NCI-H82 treated with DMSO at 0.1 percent for 48 hours (cell line): ENCODE measurements at regions not wholly inside any gene's neighbourhood (a gene's known extent, or its start where the extent isn't known, plus 50 kb on each side); places are given as distances from the start of the nearest gene placed in this dataset.

Experiments
- DNase-seq: peaks from one replicate; lab custom pipeline; 2025; ENCODE audit not compliant: unreplicated experiment; lab: John Stamatoyannopoulos, UW

- no peak for DNase-seq
Measured at GRCh38 chr14:87014856-87015255, 978.1 kb downstream of the GALC start.

DNA sequence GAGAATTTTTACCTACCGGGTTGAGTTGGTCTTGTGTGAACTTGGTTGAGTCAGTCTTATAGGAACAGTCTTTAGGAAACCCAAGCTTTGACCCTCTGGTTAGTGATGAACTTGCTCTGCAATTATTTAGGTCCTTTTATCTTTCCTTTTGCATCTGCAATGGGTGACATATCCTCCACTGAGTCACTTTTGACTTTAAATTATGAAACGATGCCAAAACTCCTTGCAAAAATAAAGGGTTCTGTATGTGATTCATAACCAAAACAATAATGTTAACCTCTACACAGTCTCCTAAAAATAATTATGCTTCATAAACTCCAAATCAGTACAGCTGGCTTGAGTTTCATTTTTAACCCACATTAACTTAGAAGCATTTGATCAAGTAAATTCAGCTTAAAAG lies 979.4 kb downstream of the GALC start:
- no peak for DNase-seq

- no peak for DNase-seq
Measured at GRCh38 chr14:87008965-87009364, 984.0 kb downstream of the GALC start.

- no peak for DNase-seq
Measured at GRCh38 chr14:87005280-87005679, 987.7 kb downstream of the GALC start.

DNA sequence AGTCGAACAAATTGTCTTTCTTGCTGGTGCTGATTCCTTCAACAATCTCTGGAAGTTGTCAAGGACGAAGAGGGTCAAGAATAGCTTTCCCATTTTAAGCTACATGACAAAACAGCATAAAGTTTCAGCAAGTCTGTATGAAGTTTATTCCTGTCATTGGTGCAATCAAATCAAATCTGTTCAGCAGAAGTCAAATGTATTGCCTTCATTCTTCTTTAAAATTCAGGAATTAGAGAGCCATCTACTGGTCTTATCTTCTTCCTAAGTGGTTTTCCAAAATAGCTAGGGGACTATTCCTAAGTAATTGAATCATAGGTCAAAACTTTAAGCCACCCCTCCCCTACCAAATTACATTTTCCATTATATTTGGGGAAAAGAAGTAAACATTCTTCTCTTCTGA lies 990.2 kb downstream of the GALC start:
- peak; percentile 18 for DNase-seq

DNA sequence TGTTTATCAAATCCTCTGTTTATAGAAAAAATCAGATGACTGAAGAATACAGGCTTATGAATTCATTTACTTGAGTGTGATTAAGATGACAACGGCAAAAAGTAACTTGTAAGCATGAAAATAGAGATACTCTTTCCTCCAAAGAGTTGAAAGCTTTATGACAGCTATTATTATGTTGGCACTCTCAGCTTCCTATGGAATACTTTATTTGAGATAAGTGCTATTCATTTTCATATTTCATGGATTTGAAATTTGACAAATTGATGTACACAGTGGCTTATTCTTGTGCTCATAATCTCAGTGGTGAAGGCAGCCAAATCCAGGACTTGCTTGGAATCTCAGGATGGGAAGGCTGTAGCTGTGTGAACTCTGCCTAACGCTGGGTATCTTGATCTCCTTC lies 991.6 kb downstream of the GALC start:
- no peak for DNase-seq

- peak; percentile 87 for DNase-seq
Measured at GRCh38 chr14:87000081-87000480, 992.9 kb downstream of the GALC start.

- no peak for DNase-seq
Measured at GRCh38 chr14:86999036-86999435, 993.9 kb downstream of the GALC start.

- DNase-seq, result no peak
Measured at GRCh38 chr14:86997271-86997670, 995.7 kb downstream of the GALC start.

DNA sequence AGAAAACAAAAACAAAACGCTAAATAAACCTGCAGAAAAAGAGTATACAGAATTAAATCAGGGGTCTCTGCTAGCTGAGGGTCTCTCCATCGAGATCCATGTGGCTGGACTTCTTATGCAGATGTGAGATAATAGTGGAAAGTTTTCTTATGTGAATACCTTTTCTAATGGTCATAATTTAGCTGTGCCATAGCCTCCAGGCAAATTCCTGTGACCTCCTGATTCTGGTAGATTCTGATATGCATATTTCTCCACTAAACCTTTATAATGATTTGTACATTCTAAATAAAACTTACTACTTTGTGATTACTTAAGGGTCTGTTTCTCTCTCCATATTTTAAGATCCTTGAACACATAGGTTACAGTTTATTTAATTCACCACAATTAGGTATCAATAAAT lies 1002.6 kb downstream of the GALC start:
- no peak for DNase-seq

- DNase-seq, result no peak
Measured at GRCh38 chr14:86989285-86989684, 1003.7 kb downstream of the GALC start.

GRCh38 chr14:86987966-86988365 lies 1005.0 kb downstream of the GALC start:
- no peak for DNase-seq

- DNase-seq, result no peak
Measured at GRCh38 chr14:86973177-86973576, 1019.8 kb downstream of the GALC start.

- no peak for DNase-seq
Measured at GRCh38 chr14:86971292-86971691, 1021.7 kb downstream of the GALC start.

- no peak for DNase-seq
Measured at GRCh38 chr14:86961106-86961716, 1031.8 kb downstream of the GALC start.

- no peak for DNase-seq
Measured at GRCh38 chr14:86955771-86956354, 1037.1 kb downstream of the GALC start.

GRCh38 chr14:86954623-86955022 lies 1038.4 kb downstream of the GALC start:
- DNase-seq, result no peak

DNA sequence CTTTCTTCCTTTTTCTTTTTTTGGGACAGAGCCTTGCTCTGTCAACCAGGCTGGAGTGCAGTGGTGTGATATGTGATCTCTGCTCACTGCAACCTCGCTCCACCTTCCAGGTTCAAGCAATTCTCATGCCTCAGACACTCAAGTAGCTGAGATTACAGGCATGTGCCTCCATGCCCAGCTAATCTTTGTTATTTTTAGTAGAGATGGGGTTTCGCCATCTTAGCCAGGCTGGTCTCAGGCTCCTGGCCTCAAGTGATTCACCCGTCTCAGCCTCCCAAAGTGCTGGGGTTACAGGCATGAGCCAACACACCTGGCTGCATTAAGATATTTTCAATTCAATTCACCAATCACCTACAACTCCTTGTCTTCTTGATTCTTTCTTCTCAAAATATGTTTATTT lies 1046.5 kb downstream of the GALC start:
- DNase-seq, result no peak

DNA sequence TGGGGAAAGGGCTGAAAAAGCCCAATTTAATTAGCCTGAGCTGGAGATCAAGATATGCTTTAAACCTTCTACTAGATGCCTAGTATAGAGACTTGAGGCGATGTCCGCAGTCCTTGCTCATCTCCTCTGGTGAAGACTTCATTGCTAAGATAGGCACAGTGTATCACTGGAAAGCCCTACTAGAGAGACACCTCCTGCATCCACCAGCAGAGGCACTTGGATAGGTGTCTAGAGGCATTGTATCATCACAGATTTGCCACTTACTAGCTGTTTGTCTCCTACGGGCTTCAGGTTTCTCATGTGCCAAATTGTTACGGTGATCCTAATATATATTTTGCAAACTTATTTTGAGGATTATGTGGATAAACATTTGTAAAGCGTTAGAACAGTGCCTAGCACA lies 1048.5 kb downstream of the GALC start:
- no peak for DNase-seq

DNA sequence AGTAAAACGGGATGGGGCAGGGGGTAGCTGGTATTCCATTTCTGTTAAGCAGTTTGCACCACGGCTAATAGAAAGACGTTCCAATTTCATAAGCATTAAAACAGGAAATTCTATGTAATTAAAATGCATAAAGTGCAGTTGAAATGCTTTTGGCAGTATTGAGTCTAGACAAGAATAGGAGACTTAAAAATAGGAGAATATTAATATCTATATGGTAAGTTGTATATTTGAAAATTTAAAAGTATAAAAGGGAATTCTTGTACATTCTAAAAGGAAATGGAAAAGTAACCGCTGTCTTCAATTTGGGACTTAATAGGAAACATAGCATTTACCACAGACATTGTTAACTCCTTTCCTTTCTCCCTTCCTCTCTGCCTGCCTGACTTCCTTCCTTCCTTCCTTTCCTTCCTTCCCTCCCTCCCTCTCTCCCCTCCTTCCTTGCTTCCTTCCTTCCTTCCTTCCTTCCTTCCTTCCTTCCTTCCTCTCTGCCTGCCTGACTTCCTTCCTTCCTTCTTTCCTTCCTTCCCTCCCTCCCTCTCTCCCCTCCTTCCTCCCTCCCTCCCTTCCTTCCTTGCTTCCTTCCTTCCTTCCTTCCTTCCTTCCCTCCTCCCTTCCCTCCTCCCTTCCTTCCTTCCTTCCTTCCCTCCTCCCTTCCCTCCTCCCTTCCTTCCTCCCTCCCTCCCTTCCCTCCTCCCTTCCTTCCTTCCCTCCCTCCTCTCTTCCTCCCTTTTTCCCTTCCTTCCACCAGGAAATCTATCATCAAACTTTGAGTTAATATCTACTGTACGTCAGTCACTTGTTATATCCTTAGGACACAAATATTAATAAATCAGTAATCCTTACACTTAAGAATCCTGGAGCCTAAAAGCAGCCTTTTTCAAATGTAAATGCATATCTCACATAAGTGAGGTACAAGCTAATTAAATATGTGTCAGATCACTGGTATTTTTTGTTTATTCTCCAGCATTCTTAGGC lies 1049.3 kb downstream of the GALC start:
- DNase-seq, result no peak

DNA sequence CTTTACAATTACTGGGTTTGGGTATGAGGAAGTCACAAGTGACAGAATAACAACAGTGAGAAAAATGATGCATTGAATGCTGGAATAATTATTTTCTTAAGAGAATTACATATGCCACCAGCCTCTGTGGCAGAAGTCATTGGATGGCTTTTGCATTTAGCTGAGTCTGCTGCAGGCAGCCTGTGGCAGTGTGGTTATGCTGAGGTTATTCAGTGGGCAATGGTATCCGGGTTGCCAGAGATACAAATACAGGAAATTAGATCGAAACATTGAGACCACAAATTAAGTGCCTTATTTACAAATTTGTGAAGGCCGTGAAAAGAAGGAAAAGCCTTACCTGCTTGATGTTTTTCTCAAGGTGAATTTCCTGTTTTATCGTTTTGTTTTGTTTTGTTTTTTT lies 1050.0 kb downstream of the GALC start:
- DNase-seq, result no peak

DNA sequence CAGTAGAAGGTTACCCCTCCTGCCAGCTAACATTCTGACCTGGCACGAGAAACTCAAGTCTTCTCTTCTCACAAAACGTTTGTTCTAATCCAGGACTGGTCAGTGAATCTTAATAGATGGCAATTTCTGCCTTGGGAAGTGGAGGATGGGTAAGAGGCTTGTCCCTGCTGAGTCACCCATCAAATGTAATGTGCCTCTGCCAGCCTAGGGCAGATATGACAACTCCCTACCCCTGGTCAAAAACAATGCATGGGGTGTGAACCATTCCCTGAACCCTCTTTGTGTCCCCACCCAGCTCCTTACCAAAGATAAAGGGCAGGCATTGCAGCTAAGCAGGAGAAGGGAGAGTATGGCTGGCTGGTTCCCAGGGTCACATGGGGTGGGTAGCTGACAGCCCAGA lies 1052.9 kb downstream of the GALC start:
- no peak for DNase-seq
